K562 (cell line): ENCODE measurements at regions not wholly inside any gene's neighbourhood (a gene's known extent, or its start where the extent isn't known, plus 50 kb on each side); places are given as distances from the start of the nearest gene placed in this dataset.

Experiments used
- ATAC-seq: fragments of 200-7000 bp; cut with Tn5 transposase; 3 replicates; pipeline ENCODE4 v1.9.1; 2020; ENCODE audit warnings: moderate library complexity
- BruUV-seq: library from RNA; stranded (reverse); fragments of 400-500 nt; replicated peaks from 2 replicates; lab custom pipeline; 2021; lab: Mats Ljungman, UMichigan
- CTCF ChIA-PET: fragments of 300-600 bp; formaldehyde crosslinking; extraction: SDS; loops from one replicate; lab custom pipeline; 2021; ENCODE audit warnings: low intra/inter-chr PET ratio; lab: Yijun Ruan, JAX
- POLR2A ChIA-PET: fragments of 300-600, 350-650 bp; sonication (Branson Sonifier 250); formaldehyde crosslinking; extraction: SDS; loops from one replicate; lab custom pipeline; 2021; ENCODE audit warnings: antibody characterized with exemption, inconsistent platforms; lab: Yijun Ruan, JAX
- DNase-seq, 4 experiments: peaks; one replicate each; pipeline versions ENCODE4 v3.0.0 to v3.0.0-alpha.2; 2011 to 2018; ENCODE audit warnings: low spot score in 3 of 4, mixed read lengths in 3 of 4; ENCODE audit errors: extremely low read depth in 1 of 4
- FAIRE-seq: peaks from 2 replicates; lab custom pipeline; 2011; peaks lifted over from hg19 to GRCh38; lab: Jason Lieb, UNC
- H2AFZ ChIP-seq: 2 replicates; pipeline ENCODE4 v1.6.0; 2011; ENCODE audit warnings: low read depth, low read length, control low read depth, inconsistent platforms
- H3K27ac ChIP-seq: fragments of 200-600 bp; 3 replicates; pipeline ENCODE4 v1.8.0; 2011; ENCODE audit warnings: low read depth, mild to moderate bottlenecking, control low read depth, inconsistent platforms, low read length, moderate library complexity, mixed read lengths; ENCODE audit errors: extremely low read depth
- H3K27me3 ChIP-seq, 2 experiments: fragments of 300-600 bp in 1 of 2; 2 replicates in 1 of 2; 3 replicates in 1 of 2; pipeline versions ENCODE4 v1.6.0 to v1.8.0; 2011; ENCODE audit warnings: inconsistent platforms in 2 of 2, low read length in 2 of 2, mild to moderate bottlenecking in 1 of 2, mixed read lengths in 1 of 2, moderate library complexity in 1 of 2; ENCODE audit not compliant: control insufficient read depth in 2 of 2, insufficient read depth in 2 of 2
- H3K36me3 ChIP-seq: fragments of 300-600 bp; 3 replicates; pipeline ENCODE4 v1.8.0; 2011; ENCODE audit warnings: mild to moderate bottlenecking, low read length, inconsistent platforms; ENCODE audit not compliant: control insufficient read depth, insufficient read depth
- H3K4me1 ChIP-seq, 2 experiments: fragments of 200-600 bp in 1 of 2; replicated peaks in 1 of 2; 2 replicates in 1 of 2; 3 replicates in 1 of 2; pipeline versions ENCODE4 v1.5.1 to v1.8.0; 2011; ENCODE audit warnings: inconsistent platforms in 2 of 2, low read length in 2 of 2, mild to moderate bottlenecking in 1 of 2, mixed read lengths in 1 of 2, moderate library complexity in 1 of 2; ENCODE audit not compliant: control insufficient read depth in 2 of 2, insufficient read depth in 2 of 2
- H3K4me2 ChIP-seq: 2 replicates; pipeline ENCODE4 v1.6.1; 2011; ENCODE audit warnings: low read length, control low read depth, inconsistent platforms, mixed read lengths; ENCODE audit not compliant: insufficient read depth
- H3K4me3 ChIP-seq: fragments of 200-600 bp; sonication (generic), shearing (Covaris generic); 2 replicates; pipeline ENCODE4 v1.5.1; 2016; ENCODE audit warnings: control low read depth, inconsistent platforms
- H3K79me2 ChIP-seq: fragments of 200-600 bp; 3 replicates; pipeline ENCODE4 v1.8.0; 2011; ENCODE audit warnings: low read length, inconsistent platforms; ENCODE audit not compliant: control insufficient read depth, insufficient read depth
- H3K9ac ChIP-seq, 2 experiments: 2 replicates each; pipeline versions ENCODE4 v1.6.0 to v1.6.1; 2011; ENCODE audit warnings: low read depth in 2 of 2, low read length in 2 of 2, control low read depth in 1 of 2, inconsistent platforms in 1 of 2, mild to moderate bottlenecking in 1 of 2, mixed read lengths in 1 of 2; ENCODE audit not compliant: insufficient read depth in 1 of 2
- H3K9me1 ChIP-seq: one replicate; pipeline ENCODE4 v1.6.0; 2011; ENCODE audit warnings: inconsistent platforms, mild to moderate bottlenecking, low read length, moderate library complexity; ENCODE audit not compliant: control insufficient read depth, insufficient read depth
- H3K9me3 ChIP-seq: replicated peaks from 2 replicates; pipeline ENCODE4 v1.5.1; 2011; ENCODE audit warnings: low read depth, low read length, inconsistent platforms; ENCODE audit not compliant: control insufficient read depth, insufficient read depth
- H4K20me1 ChIP-seq: replicated peaks from 2 replicates; pipeline ENCODE4 v1.6.1; 2011; ENCODE audit warnings: low read length, inconsistent platforms, mixed read lengths; ENCODE audit not compliant: control insufficient read depth, insufficient read depth
- C11orf30 ChIP-seq: fragments of 450-650 bp; IDR thresholded peaks from 2 replicates; pipeline ENCODE4 v1.6.1; 2016; ENCODE audit warnings: low read depth, mild to moderate bottlenecking
- CREB3L1 ChIP-seq: fragments of 450-650 bp; IDR thresholded peaks from 2 replicates; pipeline ENCODE4 v1.6.1; 2014; ENCODE audit warnings: low read depth, mild to moderate bottlenecking, moderate library complexity, borderline replicate concordance
- NFIC ChIP-seq: fragments of 450-650 bp; IDR thresholded peaks from 2 replicates; pipeline ENCODE4 v1.6.1; 2017; ENCODE audit warnings: mild to moderate bottlenecking, inconsistent platforms
- NFIX ChIP-seq: fragments of 250-450 bp; sonication (Bioruptor Pico); IDR thresholded peaks from 2 replicates; pipeline ENCODE4 v1.4.0; 2020; ENCODE audit warnings: low read depth, mild to moderate bottlenecking, moderate library complexity
- PHTF2 ChIP-seq: fragments of 250-450 bp; sonication (Bioruptor Pico); IDR thresholded peaks from 2 replicates; pipeline ENCODE4 v1.5.0; 2021; ENCODE audit warnings: mild to moderate bottlenecking
- ZNF444 ChIP-seq: fragments of 250-450 bp; sonication (Bioruptor Pico); IDR thresholded peaks from 2 replicates; pipeline ENCODE4 v1.4.0; 2020; ENCODE audit warnings: mild to moderate bottlenecking, moderate library complexity
- WGBS: fragments of 100-300 bp; shearing (Covaris generic); methylation state at CpG from one replicate; pipeline ENCODE4 v1.1.6; 2016; ENCODE audit warnings: low coverage, mixed read lengths; ENCODE audit not compliant: insufficient coverage; ENCODE audit errors: missing lambda C conversion rate; 5-methylcytosine and 5-hydroxymethylcytosine counted together
- in situ Hi-C: fragments of 300-500 bp; cut with MboI; formaldehyde crosslinking; loops from 4 replicates; pipeline ENCODE4 v1.15.0; 2018; ENCODE audit warnings: inconsistent platforms, mixed read lengths
- intact Hi-C: fragments of 100-400 bp; cut with micrococcal nuclease; formaldehyde crosslinking; loops from 2 replicates; pipeline ENCODE4 v1.14.2; 2022

GRCh38 chr16:8032406-8032805 lies 557.9 kb downstream of the TMEM114 start:
- in situ Hi-C loops: no loop called here
- Histone ChIP-seq H3K36me3 (peaks cover 47% of the 10 kb centered on the region; the same call in 2 of the 3 replicates), H3K4me2 (no peak overlapping the region), H3K9ac (no peak overlapping the region), H3K27ac (no peak overlapping the region), H3K27me3 (no peaks in the 10 kb centered on the region), H3K9me1 (no peaks in the 10 kb centered on the region), H2AFZ (no peak overlapping the region), H4K20me1 (no peaks in the 10 kb centered on the region), H3K4me3 (no peak overlapping the region), H3K4me1 (no peaks in the 10 kb centered on the region), H3K79me2 (peaks cover 31% of the 10 kb centered on the region; the same call in 2 of the 3 replicates), H3K9me3 (no peaks in the 10 kb centered on the region)
- BruUV-seq: no TSS peak
- FAIRE-seq (no peak), DNase-seq (no peak), ATAC-seq (no peak)
- TF ChIP-seq NFIX (CRISPR knock-in tag) (peak; percentile 67), NFIC (peak; percentile 81), CREB3L1 (no peak), PHTF2 (CRISPR knock-in tag) (no peak), C11orf30 (no peak), ZNF444 (CRISPR knock-in tag) (no peak)
- POLR2A ChIA-PET: interaction anchor here (1.4 kb wide), 1 partner anchor 9 kb away, joined by 3 read pairs; no protein-coding TSS in a partner anchor
- intact Hi-C loops: no loop called here
- CTCF ChIA-PET: no interaction called here
- WGBS: 82% methylated on average over 3 of the region's 3 CpGs
